ENCODE measurements at regions not wholly inside any gene's neighbourhood (a gene's known extent, or its start where the extent isn't known, plus 50 kb on each side); places are given as distances from the start of the nearest gene placed in this dataset.

- TF ChIP-seq, protein P1, sequence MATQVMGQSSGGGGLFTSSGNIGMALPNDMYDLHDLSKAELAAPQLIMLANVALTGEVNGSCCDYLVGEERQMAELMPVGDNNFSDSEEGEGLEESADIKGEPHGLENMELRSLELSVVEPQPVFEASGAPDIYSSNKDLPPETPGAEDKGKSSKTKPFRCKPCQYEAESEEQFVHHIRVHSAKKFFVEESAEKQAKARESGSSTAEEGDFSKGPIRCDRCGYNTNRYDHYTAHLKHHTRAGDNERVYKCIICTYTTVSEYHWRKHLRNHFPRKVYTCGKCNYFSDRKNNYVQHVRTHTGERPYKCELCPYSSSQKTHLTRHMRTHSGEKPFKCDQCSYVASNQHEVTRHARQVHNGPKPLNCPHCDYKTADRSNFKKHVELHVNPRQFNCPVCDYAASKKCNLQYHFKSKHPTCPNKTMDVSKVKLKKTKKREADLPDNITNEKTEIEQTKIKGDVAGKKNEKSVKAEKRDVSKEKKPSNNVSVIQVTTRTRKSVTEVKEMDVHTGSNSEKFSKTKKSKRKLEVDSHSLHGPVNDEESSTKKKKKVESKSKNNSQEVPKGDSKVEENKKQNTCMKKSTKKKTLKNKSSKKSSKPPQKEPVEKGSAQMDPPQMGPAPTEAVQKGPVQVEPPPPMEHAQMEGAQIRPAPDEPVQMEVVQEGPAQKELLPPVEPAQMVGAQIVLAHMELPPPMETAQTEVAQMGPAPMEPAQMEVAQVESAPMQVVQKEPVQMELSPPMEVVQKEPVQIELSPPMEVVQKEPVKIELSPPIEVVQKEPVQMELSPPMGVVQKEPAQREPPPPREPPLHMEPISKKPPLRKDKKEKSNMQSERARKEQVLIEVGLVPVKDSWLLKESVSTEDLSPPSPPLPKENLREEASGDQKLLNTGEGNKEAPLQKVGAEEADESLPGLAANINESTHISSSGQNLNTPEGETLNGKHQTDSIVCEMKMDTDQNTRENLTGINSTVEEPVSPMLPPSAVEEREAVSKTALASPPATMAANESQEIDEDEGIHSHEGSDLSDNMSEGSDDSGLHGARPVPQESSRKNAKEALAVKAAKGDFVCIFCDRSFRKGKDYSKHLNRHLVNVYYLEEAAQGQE (IDR thresholded peaks at IDR 0.05; ENCODE audit: low read depth, low read length): no peak
These were observed 75.4 kb downstream of the MDH2 start (continued) for GRCh38 chr7:76123316-76123715.

GRCh38 chr7:76125560-76125959 is 76.1 kb upstream of the SRRM3 start:
- DNase-seq: no peak
- Histone ChIP-seq H3F3A (replicated peaks; ENCODE audit: insufficient read depth) (no peaks in the 10 kb centered on the region), H3K9ac (no peak overlapping the region), H4K20me1 (ENCODE audit: insufficient read depth) (no peaks in the 10 kb centered on the region), H3K27me3 (ENCODE audit: insufficient read depth) (no peaks in the 10 kb centered on the region), H3K9me2 (no peaks in the 10 kb centered on the region), H3K36me3 (replicated peaks in 1 of 2; ENCODE audit: control insufficient read depth in 1 of 2, insufficient read depth in 2 of 2, low read length in 1 of 2) (no peaks in the 10 kb centered on the region), H3K4me3 (ENCODE audit: low read depth in 2 of 2, low read length in 1 of 2) (no peak overlapping the region), H2AFZ (ENCODE audit: low read depth) (no peak overlapping the region; the same call in 1 of the 2 replicates), H3K79me2 (ENCODE audit: insufficient read depth) (no peaks in the 10 kb centered on the region), H3K4me2 (no peak overlapping the region), H3K4me1 (ENCODE audit: control insufficient read depth in 1 of 2, insufficient read depth in 2 of 2, low read depth in 1 of 2, low read length in 1 of 2) (no peaks in the 10 kb centered on the region), H3K27ac (ENCODE audit: low read depth in 2 of 2, low read length in 1 of 2) (no peak overlapping the region), H3K9me3 (no peaks in the 10 kb centered on the region)
- TF ChIP-seq CHD2 (IDR thresholded peaks at IDR 0.05; ENCODE audit: low read length, partially characterized antibody): no peak
- no peak for TF ChIP-seq EZH2phosphoT487 (IDR thresholded peaks at IDR 0.05; ENCODE audit: borderline replicate concordance, low read depth)
- 85% methylated on average over 2 of the region's 2 CpGs for WGBS (ENCODE audit: low lambda C conversion rate)
- POLR2A ChIA-PET: no interaction called here
- CTCF ChIA-PET: interaction anchor here (0.6 kb wide), 1 partner anchor 189 kb away, joined by 3 read pairs; no protein-coding TSS in a partner anchor

DNA sequence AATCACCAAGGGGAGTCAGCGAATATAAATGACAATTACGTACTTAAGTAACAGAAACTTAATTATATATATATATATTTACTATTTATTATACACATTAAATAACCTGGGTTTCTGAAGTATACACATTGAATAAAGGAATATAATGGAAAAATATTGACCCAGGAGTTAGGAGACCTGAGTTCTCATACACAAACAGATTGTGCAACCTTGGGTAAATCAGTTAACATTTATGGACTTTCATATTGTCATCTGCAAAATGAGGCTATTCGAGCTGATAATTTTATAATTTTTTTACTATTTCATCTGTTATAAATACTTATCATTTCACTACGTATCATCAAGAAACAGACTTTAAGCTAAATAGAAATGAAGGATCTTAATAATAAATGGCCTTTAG is 75.1 kb upstream of the SRRM3 start:
- Histone ChIP-seq H3K9me3 (no peaks in the 10 kb centered on the region), H3K4me3 (ENCODE audit: low read depth in 2 of 2, low read length in 1 of 2) (no peak overlapping the region), H2AFZ (ENCODE audit: low read depth) (no peak overlapping the region), H3K9ac (no peak overlapping the region), H3K4me1 (ENCODE audit: control insufficient read depth in 1 of 2, insufficient read depth in 2 of 2, low read depth in 1 of 2, low read length in 1 of 2) (no peaks in the 10 kb centered on the region), H3K79me2 (ENCODE audit: insufficient read depth) (no peaks in the 10 kb centered on the region), H3K27me3 (ENCODE audit: insufficient read depth) (no peaks in the 10 kb centered on the region), H3F3A (replicated peaks; ENCODE audit: insufficient read depth) (no peaks in the 10 kb centered on the region), H3K4me2 (no peak overlapping the region), H3K36me3 (replicated peaks in 1 of 2; ENCODE audit: control insufficient read depth in 1 of 2, insufficient read depth in 2 of 2, low read length in 1 of 2) (no peaks in the 10 kb centered on the region), H4K20me1 (ENCODE audit: insufficient read depth) (no peaks in the 10 kb centered on the region), H3K27ac (ENCODE audit: low read depth in 2 of 2, low read length in 1 of 2) (no peak overlapping the region), H3K9me2 (no peaks in the 10 kb centered on the region)
- CTCF ChIA-PET: interaction anchor here (1.1 kb wide), 1 partner anchor 74 kb away, joined by 3 read pairs; no protein-coding TSS in a partner anchor
- POLR2A ChIA-PET: no interaction called here
- WGBS (ENCODE audit: low lambda C conversion rate): 74% methylated on average over 4 of the region's 4 CpGs
- DNase-seq: no peak
- no peak for TF ChIP-seq RFX5 (IDR thresholded peaks at IDR 0.05; ENCODE audit: low read length)
- no peak for TF ChIP-seq ELF1 (IDR thresholded peaks at IDR 0.05)
- no peak for TF ChIP-seq RAD21 (IDR thresholded peaks at IDR 0.05; ENCODE audit: low read length)
- no peak for TF ChIP-seq CHD2 (IDR thresholded peaks at IDR 0.05; ENCODE audit: low read length, partially characterized antibody)
- TF ChIP-seq, protein P2, sequence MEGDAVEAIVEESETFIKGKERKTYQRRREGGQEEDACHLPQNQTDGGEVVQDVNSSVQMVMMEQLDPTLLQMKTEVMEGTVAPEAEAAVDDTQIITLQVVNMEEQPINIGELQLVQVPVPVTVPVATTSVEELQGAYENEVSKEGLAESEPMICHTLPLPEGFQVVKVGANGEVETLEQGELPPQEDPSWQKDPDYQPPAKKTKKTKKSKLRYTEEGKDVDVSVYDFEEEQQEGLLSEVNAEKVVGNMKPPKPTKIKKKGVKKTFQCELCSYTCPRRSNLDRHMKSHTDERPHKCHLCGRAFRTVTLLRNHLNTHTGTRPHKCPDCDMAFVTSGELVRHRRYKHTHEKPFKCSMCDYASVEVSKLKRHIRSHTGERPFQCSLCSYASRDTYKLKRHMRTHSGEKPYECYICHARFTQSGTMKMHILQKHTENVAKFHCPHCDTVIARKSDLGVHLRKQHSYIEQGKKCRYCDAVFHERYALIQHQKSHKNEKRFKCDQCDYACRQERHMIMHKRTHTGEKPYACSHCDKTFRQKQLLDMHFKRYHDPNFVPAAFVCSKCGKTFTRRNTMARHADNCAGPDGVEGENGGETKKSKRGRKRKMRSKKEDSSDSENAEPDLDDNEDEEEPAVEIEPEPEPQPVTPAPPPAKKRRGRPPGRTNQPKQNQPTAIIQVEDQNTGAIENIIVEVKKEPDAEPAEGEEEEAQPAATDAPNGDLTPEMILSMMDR (IDR thresholded peaks at IDR 0.05): no peak
- no peak for TF ChIP-seq NRF1 (IDR thresholded peaks at IDR 0.05; ENCODE audit: low read depth, low read length)
- TF ChIP-seq GATA2 (CRISPR knock-in tag; IDR thresholded peaks at IDR 0.05): no peak
- no peak for TF ChIP-seq IRF3 (IDR thresholded peaks at IDR 0.05; ENCODE audit: low read depth, low read length)
- no peak for TF ChIP-seq PBX3 (IDR thresholded peaks at IDR 0.05)
- TF ChIP-seq ZBTB33 (IDR thresholded peaks at IDR 0.05; ENCODE audit: borderline replicate concordance, low read depth): no peak
- no peak for TF ChIP-seq RXRA (IDR thresholded peaks at IDR 0.05; ENCODE audit: borderline replicate concordance, low read depth)
- no peak for TF ChIP-seq JUND (IDR thresholded peaks at IDR 0.05)
- TF ChIP-seq MXI1 (IDR thresholded peaks at IDR 0.05; ENCODE audit: low read depth, low read length): no peak

Data from SK-N-SH (cell line).